AG09319 (cell line): ENCODE measurements at regions not wholly inside any gene's neighbourhood (a gene's known extent, or its start where the extent isn't known, plus 50 kb on each side); places are given as distances from the start of the nearest gene placed in this dataset.

ENCODE experiments used
- DNase-seq: peaks from one replicate; pipeline ENCODE4 v3.0.0-alpha.2; 2010; ENCODE audit warnings: low read depth; ENCODE audit errors: extremely low read depth
- TF ChIP-seq, protein P1 (sequence below): IDR thresholded peaks from 2 replicates; pipeline ENCODE4 v1.5.1; 2011; ENCODE audit warnings: low read depth, mild to moderate bottlenecking, inconsistent platforms, low read length, moderate library complexity

DNA sequence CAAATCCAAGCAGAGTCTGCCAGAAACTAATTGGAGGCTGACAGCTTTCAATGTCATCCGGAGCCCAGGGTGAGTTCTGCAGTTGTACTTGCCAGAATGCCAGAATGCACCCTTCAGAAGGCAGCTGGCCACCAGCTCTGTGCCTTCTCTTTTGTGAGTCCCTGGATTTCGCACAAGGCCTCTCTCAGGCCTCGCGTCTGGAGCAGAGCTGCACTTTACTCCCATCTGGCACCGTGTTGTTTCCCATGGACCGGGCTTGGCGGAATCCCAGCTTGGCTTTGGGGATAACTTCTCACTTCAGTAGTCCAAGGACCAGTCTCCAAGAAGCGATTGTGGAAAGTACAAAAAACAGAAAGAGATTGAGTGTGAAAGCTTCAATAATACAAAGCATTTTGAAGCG is 451.3 kb upstream of the KIRREL3 start:
- DNase-seq = no peak
- TF ChIP-seq, protein P1, sequence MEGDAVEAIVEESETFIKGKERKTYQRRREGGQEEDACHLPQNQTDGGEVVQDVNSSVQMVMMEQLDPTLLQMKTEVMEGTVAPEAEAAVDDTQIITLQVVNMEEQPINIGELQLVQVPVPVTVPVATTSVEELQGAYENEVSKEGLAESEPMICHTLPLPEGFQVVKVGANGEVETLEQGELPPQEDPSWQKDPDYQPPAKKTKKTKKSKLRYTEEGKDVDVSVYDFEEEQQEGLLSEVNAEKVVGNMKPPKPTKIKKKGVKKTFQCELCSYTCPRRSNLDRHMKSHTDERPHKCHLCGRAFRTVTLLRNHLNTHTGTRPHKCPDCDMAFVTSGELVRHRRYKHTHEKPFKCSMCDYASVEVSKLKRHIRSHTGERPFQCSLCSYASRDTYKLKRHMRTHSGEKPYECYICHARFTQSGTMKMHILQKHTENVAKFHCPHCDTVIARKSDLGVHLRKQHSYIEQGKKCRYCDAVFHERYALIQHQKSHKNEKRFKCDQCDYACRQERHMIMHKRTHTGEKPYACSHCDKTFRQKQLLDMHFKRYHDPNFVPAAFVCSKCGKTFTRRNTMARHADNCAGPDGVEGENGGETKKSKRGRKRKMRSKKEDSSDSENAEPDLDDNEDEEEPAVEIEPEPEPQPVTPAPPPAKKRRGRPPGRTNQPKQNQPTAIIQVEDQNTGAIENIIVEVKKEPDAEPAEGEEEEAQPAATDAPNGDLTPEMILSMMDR = no peak

DNA sequence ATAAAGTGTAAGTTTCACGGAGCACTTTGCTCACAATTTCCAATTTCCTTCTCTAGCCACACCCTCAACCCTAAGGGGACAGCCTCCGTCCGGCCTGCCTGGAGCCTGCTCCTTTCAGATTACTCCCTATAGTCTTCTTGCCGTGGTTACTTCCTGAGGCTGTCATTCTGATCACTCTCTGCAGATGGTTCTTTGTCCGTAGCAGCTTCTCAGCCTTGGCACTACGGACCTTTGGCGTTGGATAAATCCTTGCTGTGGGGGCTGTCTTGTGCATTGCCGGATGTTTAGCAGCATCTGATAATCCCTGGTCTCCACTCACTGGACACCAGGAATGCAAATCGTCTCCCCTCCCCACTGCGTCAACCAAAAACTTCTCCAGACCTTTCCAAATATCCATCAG is 447.5 kb upstream of the KIRREL3 start:
- no peak for DNase-seq
- TF ChIP-seq, protein P1 = no peak

DNA sequence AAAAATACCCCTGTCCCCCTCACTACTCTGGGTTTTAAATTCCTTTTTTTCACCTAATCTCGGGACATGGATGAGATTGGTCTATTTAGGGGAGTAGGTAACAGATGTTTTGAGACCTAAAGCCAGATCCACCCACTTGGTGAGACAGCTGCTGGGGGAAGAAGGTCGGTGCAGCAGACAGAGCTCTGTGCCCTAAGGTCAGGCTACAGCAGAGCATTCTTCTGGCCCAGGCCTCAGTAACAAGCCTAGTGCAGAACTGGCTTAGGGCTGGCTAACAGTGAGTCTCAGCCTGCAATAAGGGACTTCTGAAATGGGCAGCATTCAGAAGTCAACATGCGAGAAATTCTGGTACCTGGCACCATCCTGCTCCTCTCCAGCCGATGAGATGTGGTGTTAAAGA is 444.9 kb upstream of the KIRREL3 start:
- TF ChIP-seq, protein P1 = no peak
- no peak for DNase-seq

DNA sequence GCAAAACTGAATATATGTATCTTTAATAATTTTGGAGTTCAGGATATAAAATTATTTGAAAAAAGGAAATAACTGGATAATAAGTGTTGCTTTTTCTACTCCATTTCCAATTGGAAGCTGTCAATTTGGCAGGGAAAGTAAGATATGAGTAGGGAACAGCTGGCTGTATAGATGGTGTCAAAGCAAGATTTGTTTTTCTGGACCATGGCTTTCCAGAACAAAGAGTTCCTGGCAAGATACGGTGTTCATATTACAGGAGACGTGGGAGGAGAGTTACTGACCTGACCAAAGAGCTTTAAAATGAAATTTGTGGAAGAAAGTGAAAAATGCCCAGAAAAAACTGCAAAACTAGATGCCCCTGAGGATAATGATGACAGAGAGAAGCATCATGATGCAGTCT is 442.7 kb upstream of the KIRREL3 start:
- no peak for DNase-seq
- TF ChIP-seq, protein P1 = no peak

DNA sequence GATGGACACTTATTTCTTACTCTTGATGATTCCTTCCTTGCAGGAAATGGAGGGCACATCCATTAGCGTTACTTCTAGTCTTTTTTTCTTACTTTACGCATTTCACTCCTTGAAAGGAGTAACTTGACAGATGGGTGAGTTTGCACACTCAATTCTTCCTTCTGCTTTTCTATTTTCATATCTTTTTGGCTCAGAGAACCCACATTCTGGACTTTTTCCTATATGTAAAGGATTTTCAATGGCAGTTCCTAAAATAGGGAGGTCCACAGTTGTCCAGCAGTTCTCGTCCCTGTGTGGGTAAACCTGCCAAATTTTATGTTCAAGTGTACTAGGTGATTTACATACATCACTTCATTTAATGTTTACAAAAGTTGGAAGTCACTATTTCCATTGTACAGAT is 440.0 kb upstream of the KIRREL3 start:
- no peak for DNase-seq
- TF ChIP-seq, protein P1 = no peak

DNA sequence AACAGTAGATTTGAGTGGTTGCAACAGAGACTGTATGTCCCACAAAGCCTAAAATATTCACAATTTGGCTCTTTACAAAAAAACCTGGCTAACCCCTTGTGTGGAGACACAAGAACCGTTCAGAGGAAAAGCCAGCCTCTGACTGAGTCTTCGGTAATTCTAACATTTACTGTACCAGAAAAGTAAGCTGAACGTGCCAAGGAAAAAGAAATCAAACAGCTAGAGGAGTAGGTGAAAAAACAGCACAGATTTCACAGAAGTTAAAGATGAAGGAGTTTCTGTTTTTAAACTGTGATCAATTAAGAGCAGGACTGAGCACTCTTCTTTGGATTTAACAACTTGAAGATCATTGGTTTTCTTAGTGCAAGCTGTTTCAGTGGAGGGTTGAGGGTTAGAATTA is 424.7 kb upstream of the KIRREL3 start:
- no peak for DNase-seq
- TF ChIP-seq, protein P1 = no peak

DNA sequence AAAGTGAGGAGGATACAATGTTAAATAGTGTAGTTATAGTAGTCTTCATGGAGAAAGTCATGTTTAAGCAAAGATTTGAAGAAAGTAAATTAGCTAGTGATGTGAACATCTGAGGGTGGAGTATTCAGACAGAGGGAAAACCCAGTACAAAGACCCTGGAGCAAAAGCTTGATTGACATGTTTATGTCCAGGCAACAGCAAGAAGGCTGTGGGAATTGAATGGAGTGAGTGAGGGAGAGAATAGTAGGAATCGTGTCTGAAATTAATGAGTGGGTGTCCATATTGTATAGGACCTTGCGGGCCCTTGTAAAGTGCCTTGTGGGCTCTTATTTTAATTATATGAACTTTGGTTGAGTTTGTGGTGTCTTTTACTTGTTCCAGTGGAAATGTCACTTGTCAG is 424.1 kb upstream of the KIRREL3 start:
- no peak for DNase-seq
- TF ChIP-seq, protein P1 = no peak
